Hematopoietic multipotent progenitor cell treated with erythropoietin and hydrocortisone succinate and interleukin-3 and kit ligand, for 8 days (in vitro differentiated cells): ENCODE measurements at regions not wholly inside any gene's neighbourhood (a gene's known extent, or its start where the extent isn't known, plus 50 kb on each side); places are given as distances from the start of the nearest gene placed in this dataset.
"Not testable (repeated sequence)": the region's sequence is repeated elsewhere in the genome, so short reads cannot be mapped to it uniquely, and the experiment has no call there.

Experiments
- DNase-seq: peaks from one replicate; pipeline ENCODE4 v3.0.0-alpha.2; 2015

DNA sequence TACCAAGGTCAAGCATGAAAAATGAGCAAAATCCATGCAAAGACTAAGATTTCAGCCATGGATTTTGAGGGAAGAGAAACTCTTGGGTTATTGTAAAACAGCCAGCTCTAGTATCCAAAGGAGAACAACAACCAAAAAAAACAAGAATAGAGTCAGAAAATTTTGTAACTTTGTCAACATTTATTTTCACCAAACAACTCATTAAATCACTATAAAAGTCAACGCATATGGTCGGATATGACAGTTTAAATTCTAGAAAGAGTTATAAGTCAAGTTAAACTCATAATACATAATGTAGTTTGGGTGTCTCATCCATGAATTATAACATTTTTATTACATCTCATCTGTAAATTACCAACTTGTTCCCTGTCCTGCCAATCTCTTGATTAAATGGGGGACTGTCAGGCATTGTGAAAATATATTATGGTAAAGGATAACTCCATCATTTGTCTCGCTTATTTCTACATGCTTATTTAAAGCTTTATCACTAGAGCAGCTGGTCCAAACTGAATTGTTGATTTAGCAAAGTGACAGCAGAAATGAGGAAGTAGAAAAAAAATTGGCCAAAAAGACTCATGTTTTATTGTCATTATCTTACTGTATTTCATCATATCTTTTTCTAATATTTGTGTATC is 224.8 kb upstream of the NOCT start:
- no peak for DNase-seq

DNA sequence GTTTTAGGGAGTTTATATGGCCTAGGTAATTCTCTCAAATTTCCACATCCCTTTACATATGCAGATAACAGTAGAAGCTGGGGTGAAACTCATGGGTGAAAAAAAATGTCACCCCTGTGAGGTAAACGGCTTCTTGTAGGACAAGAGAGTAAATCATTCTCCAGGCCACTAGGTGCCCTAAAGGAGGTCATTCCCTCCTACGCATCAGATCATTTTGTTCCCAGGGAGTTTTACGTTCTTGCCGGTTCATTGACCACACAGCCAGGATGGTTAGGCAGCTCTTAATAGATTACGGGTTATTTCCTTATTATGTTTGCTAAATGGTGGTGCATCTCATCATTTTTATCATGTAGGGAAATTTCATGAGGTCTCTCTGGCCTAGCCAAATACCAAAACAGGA is 225.8 kb upstream of the NOCT start:
- no peak for DNase-seq

DNA sequence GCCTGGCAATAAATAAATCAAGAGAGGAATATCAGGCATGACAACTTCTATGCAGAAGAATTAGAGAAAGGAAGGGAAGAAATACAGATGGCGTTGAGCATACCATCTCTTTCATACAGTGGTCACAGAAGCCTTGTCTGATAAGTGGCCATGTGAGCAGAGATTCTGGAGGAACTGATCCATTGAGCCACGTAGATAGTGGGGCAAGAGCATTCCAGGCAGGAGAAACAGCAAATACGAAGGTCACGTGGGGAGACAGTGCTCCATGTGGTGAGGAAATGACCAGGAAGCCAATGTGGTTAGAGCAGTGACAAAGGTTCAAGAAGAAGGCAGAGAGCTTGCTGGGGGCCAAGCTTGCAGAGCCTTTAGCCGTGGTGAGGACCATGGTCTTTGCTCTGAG is 226.7 kb upstream of the NOCT start:
- no peak for DNase-seq

DNA sequence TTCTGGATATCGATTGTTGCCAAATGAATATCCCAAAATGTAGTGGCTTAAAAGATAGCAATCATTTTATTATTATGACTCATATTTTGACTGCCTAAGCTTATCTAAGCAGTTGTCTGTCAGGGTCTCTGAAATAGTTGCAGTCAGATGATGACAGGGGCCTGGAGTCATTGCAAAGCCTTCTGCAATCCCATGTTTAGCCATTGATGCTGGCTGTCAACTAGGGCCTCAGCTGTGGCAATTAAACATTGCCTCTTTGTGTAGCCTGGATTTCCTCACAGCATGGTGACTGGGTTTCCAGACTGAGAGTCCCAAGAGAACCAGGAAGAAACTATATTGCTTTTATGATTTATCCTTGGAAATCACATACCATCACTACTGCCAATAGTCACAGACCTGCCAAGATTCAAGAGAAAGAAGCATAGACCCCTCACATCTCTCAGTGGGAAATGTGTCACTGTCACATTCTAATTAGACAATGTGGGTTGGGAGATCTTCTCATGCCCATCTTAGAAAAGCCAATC is 227.3 kb upstream of the NOCT start:
- DNase-seq: no peak

DNA sequence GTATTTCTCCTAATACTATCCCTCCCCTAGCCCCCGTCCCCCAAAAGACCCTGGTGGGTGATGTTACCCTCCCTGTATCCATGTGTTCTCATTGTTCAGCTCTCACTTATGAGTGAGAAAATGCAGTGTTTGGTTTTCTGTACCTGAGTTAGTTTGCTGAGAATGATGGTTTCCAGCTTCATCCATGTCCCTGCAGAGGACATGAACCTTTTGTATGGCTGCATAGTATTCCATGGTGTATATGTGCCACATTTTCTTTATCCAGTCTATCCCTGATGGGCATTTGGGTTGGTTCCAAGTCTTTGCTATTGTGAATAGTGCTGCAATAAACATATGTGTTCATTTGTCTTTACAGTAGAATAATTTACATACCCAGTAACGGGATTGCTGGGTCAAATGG is 235.8 kb upstream of the NOCT start:
- DNase-seq: not testable (repeated sequence)

DNA sequence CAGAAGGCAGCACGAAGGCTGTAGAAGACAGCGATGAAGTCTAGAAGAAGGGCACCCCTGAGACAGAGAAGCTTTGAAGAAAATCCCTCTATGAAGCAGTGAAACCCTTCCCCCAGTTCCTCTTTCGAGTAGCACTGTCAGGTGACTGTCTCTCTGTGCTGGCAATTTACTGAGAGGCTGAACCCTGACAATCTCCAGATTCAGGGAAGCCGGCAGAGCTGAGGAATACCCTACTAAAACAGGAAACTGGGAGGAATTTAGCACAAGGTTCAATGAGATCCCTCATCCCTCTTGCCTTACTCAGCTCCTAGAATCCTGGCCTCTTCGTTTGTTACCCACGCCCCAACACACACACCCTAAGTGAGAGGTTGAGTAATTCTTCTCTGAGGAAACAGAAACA is 239.7 kb upstream of the NOCT start:
- DNase-seq: no peak

DNA sequence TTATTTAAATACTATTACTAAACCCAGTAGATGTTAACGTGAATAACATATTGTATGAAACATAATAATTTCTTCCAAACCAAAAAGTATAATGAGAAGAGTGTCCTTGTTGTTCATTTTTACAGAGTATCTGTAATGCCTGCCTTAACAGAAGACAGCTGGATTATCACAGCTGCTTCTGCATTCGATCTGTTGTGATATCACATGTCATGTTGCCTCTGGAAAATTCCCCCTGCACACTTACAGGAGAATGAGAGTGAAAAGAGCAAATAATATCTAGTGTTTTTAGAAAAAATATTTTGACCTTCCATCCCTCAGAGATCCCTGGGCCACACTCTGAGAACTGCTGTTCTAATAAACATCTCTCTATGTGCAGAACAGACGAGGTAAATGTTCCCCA is 240.1 kb upstream of the NOCT start:
- DNase-seq: no peak

DNA sequence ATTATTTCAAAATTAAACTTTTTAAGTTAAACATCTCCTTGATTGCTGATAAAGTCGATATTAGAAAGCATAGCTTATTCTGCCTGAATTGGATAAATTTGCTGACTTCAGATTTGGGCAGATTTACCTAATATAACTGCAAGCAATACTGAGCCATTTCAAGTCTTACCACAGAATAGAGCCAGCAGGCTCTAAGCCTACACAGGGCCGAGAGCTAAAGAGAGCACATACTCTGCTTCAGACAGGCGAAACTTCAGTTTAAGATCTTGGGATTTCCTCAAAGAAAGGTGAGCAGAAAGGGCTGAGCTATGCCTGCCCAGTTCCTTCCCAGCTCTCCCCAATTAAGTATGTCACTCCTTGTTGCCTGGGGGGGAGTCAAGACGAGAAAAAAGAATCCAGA is 240.6 kb upstream of the NOCT start:
- no peak for DNase-seq

DNA sequence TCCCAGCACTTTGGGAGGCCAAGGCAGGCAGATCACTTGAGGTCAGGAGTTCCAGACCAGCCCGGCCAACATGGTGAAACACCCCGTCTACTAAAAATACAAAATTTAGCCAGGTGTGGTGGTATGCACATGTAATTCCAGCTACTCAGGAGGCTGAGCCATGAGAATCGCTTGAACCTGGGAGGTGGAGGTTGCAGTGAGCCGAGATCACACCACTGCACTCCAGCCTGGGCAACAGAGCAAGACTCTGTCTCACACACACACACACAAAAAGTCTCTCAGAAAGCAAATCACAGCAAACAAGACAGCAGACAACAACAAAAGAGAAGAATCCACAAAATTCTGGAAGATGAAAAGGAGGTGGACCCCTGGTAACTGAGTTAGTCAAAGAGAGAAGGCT is 241.5 kb upstream of the NOCT start:
- DNase-seq: not testable (repeated sequence)

DNA sequence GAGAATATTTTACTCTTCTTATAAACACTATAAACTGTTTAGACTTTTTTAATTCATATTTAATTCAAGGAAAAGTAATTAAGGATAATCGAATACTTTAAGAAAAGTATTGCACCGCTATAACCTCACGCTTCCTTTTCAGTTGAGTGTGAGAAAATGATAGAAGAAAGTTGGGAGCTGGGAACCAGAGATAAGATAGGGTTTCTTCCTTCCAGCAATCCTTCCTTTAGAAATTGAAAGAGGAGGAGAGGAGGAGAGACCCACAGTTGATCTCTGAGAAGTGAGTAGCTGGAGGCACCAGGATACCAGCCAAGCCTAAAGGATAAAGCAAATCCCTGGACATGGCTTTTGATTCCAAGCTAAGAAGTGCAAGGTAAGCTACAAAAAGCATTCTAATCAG is 242.3 kb upstream of the NOCT start:
- peak; percentile 24 for DNase-seq

DNA sequence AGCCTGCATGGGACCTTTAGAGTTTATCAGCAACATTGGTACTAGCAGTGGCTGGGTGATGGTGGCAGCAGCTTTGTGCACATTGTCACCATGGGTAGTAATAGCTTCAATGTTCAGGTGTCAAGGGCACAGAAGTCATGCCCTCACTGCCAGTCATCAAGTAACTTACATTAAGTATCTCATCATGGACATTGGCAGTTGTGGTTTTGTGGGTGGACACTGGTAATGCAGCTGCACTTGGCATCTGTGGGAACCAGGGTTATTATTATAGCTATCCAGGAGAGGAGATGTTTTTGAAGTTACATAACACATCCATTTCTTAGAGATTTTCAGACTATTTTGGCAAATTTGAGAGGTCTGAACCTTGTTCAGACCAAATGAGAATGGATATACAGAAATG is 243.2 kb upstream of the NOCT start:
- DNase-seq: peak; percentile 22

DNA sequence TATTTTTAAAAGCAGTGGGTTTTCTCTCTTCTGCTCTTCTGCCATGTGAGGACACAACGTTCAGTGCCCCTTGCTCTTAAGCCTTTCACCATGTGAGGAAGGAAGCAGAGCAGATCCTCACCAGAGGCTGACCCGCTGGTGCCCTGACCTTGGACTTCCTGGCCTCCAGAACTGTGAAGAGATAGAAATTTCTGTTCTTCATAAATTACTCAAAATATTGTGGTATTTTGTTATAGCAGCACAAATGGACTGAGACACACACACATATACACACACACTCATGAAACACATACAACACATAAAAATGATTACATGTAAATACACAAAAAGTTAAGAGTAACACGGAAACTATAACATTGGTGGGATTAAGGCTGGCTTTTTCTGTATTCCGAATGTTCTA is 244.8 kb upstream of the NOCT start:
- no peak for DNase-seq

DNA sequence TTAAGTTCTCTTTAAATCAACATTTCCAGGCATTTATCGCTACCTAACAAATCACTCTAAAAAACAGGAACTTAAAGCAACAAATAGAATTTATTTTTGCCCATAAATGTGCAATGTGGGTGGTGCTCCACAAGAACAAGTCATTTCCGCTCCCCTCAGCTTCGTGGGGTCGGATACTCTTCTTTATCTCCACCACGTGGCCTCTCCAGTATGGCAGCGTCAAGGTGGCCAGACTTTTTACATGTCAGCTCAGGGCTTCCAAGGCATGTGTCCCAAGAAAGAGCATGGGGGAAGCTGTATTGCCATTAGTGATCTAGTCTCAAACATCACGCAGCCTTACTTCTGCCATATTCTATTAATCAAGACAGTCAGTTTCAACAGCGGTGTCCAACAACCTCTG is 249.2 kb upstream of the NOCT start:
- no peak for DNase-seq

DNA sequence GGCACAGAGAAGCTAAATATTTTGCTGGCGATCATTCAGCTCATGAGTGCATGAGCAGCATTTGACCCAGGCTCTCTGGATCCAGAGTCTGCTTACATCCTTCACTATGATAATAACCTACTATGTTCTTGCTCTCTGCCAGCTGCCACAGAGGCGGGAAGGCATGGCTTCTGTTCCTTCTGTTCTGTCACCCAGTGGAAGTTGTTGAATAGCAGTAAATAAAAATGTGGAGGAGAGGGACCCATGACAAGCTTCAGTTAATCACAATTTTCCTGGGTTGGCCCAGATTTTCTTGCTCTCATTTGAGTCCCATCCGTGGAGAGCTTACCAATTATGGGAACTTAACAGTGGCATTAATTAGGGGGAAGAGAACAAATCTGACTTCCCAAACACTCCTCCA is 250.1 kb upstream of the NOCT start:
- DNase-seq: no peak

DNA sequence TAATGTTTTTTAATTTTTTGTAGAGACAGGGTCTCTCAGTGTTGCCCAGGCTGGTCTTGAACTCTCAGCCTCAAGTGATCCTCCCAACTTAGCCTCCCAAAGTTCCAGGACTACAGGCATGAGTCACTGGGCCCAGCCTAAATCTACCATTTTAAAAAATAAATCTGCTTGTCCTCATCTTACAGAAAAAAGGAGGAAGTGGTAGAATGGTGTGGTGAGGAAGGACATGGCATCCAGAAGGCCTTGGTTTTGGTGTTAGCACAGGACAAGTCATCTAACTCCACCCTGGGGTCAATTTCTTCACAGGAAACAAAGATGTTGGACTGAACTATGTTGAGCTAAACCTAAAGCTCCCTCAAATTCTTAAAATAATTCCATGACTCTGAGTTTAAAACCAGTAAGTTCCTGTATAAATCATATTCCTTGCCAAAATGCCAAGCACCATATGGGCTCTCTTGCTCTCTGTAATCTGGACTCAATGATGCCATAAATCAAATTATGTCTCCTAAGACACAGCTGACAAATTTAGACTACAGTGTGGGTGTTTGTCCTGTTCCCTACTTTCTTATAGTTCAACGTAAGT is 253.9 kb upstream of the NOCT start:
- DNase-seq: no peak

DNA sequence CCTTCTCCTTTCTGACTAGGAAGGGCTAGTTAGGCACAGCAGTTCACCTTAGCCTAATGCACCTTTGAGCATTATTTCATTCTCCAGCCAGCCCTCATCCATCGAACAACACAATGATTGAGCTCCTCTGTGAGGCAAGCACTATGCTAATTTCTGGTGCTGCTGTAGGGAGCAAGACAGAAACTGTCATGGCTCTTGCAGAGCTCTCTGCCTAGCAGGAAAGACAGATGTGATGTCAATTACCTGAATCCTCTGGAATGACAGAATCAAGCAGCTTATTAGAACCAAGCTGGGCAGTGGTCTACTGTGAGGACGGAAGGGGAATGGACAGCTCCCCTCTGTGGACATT is 256.1 kb upstream of the NOCT start:
- no peak for DNase-seq

DNA sequence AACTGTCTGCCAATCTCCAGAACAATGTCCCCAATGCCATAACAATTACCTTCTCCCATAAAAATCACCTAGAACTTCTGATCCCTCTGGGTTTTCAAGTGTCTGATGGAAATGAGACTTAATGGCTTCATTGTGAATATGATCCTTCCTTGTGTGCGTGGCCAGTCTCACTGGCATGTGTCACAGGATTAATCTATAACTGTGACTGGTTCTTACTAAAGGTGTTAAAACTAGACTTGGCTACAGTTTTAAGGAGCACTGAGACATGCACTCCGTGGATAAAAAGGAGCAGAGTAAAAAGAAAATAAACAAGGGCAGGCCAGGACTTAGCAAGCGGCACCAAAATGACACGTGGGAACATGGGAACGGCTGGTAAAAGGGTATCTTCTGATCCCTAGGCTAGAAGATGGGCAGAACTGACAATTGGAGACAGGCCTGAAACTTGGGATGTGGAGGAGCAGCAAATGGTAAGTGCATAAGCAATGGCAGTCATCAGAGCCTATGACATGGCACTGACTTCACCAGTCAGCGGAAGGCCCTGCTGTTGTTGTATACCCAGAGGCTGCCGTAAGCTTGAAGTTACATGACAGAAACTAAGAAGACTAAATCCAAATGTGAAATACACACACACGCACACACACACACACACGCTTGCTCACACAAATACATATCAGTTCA is 256.6 kb upstream of the NOCT start:
- DNase-seq: no peak

DNA sequence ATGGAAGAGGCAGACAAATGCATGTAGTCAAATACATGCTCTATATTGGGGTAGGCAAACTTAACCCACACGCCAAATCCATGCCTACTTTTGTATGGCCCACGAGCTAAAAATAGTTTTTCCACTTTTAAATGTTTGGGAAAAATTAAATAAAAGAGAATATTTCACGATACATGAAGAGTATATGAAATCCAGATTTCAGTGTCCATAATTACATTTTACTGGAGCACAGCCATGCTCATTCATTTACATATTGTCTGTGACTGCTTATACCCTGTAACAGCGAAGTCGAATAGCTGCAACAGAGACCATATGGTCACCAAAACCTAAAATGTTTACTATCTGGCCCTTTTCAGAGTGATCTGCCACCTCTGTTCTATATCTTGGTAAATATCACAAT is 257.4 kb upstream of the NOCT start:
- no peak for DNase-seq

DNA sequence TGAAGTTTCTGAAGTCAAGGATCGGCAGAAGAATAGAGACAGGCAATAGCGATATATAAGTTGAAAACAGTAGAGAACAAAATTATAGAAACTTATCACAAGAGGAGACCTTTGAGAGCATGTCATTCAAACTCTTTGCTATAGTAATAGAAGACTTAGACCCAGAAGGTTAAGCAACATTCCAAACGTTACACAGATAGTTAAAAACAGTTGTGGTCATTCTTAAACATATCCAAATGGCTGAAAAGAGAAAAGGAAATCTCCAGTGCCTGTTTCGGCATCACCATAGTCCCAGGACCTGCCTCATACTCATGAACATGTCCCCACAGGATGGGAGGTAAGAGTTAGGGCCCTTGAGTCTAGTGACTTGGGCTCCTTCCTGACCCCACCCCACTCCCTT is 258.1 kb upstream of the NOCT start:
- DNase-seq: no peak

DNA sequence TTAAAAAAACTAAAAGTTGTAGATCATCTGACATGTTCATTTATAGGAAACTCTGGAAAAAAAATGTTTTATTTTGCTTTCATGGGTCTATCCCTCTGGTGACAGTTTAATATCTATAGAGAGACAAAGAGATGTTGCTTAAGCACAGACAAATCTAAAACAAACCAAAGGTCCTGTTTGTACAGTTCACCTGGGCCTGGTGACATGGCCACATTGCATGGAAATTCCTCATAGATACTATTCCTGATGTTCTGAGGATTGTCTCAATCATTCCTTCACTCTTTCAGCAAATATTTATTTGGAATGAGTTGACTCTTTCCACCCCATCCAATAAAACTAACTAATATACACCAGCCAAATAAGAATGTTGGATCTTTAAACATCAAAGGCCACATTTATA is 259.1 kb upstream of the NOCT start:
- DNase-seq: no peak

DNA sequence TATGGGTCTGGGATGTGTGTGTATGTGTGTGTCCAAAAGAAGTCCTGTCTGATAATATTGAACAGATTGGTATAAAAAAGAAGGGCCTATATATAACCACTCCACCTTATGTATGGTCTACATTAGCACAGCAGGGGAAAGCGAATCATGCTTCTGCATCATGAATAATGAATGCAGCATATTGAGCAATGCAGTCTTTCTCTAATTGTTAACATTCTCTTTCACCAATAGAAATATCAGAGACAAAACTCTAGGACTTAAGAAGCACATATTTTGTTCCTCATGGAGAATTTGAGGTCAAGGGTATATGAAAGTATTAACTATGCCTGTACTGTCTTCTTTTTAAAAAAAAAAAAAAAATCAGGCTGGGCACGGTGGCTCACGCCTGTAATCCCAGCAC is 264.3 kb upstream of the NOCT start:
- DNase-seq: no peak

DNA sequence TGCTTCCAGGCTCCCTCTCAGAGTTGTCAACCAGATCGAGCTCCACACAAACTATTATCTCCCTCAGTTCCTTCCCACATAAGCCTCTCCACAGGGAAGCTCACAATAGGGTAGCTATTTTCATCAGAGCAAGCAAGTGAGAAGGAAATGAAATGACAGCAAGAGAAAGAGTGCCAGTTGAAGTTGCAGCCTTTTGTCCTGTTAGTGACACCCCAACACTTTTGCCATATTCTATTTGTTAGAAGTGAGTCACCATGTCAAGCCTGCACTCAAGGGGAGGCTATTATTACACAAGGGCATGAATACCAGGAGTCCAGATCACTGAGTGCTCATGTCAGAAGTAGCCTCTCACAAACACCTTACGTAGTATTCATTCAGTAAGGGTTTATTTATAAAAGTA is 266.3 kb upstream of the NOCT start:
- no peak for DNase-seq

DNA sequence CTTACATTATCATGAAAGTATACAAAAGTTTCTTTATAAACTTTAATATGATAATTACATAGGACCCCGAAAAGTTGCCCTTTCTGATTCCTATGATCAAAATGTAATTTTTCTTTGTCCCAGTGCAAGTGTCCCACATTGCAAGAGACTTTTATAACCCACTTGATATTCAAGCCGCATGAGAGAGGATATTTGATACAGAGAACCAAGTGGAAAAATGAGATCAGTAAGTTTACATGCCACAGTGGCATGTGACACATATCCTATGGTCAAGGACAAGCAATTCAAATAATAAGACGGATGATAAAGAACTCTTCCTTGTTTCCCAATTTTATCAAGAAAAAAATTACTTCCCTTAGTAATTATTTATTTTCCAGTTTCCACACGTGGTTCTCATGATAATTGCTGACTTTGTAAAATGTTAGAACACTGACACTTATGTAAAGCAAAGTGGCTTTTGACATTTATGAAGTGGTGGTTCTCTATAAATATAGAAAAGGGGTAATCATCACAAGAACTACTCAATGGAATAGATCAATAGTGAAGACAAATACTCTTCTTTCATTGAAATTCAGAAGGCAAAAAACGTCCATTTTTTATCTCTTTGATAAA is 273.7 kb upstream of the NOCT start:
- DNase-seq: no peak
